Keratinocyte (primary cell): ENCODE measurements at regions not wholly inside any gene's neighbourhood (a gene's known extent, or its start where the extent isn't known, plus 50 kb on each side); places are given as distances from the start of the nearest gene placed in this dataset.

Source experiments
- DNase-seq: peaks from one replicate; pipeline ENCODE4 v3.0.0-alpha.2; 2011; ENCODE audit warnings: low read depth, missing footprints, low spot score
- FAIRE-seq: peaks from 2 replicates; lab custom pipeline; 2011; peaks lifted over from hg19 to GRCh38; lab: Jason Lieb, UNC
- H2AFZ ChIP-seq: 2 replicates; pipeline ENCODE4 v1.6.0; 2012; ENCODE audit warnings: low read length, control low read depth, inconsistent platforms; ENCODE audit not compliant: control insufficient read depth
- H3K27ac ChIP-seq: 2 replicates; pipeline ENCODE4 v1.5.1; 2011; ENCODE audit warnings: low read length; ENCODE audit not compliant: control insufficient read depth, insufficient read depth
- H3K27me3 ChIP-seq: 3 replicates; pipeline ENCODE4 v1.6.0; 2011; ENCODE audit warnings: low read length; ENCODE audit not compliant: control insufficient read depth, insufficient read depth; ENCODE audit errors: extremely low read depth
- H3K36me3 ChIP-seq, 2 experiments: 2 replicates in 1 of 2; 3 replicates in 1 of 2; pipeline ENCODE4 v1.5.1; 2011; ENCODE audit warnings: low read length in 2 of 2, mild to moderate bottlenecking in 1 of 2; ENCODE audit not compliant: control insufficient read depth in 2 of 2, insufficient read depth in 2 of 2; ENCODE audit errors: extremely low read depth in 1 of 2
- H3K4me1 ChIP-seq: 3 replicates; pipeline ENCODE4 v1.5.1; 2011; ENCODE audit warnings: low read length; ENCODE audit not compliant: control insufficient read depth, insufficient read depth; ENCODE audit errors: extremely low read depth
- H3K4me2 ChIP-seq: 3 replicates; pipeline ENCODE4 v1.6.0; 2011; ENCODE audit warnings: low read depth, low read length; ENCODE audit not compliant: control insufficient read depth, insufficient read depth; ENCODE audit errors: extremely low read depth
- H3K4me3 ChIP-seq, 3 experiments: fragments of 200-600 bp in 1 of 3; sonication (generic) in 1 of 3; 2 replicates in 2 of 3; 3 replicates in 1 of 3; pipeline ENCODE4 v1.5.1; 2011 to 2016; ENCODE audit warnings: low read length in 3 of 3, mild to moderate bottlenecking in 3 of 3, control low read depth in 2 of 3, inconsistent platforms in 1 of 3, low read depth in 1 of 3, mixed read lengths in 1 of 3, mixed run types in 1 of 3, moderate library complexity in 1 of 3; ENCODE audit not compliant: control insufficient read depth in 2 of 3, insufficient read depth in 2 of 3; ENCODE audit errors: extremely low read depth in 1 of 3
- H3K79me2 ChIP-seq: 2 replicates; pipeline ENCODE4 v1.6.0; 2012; ENCODE audit warnings: low read length; ENCODE audit not compliant: control insufficient read depth, insufficient read depth
- H3K9ac ChIP-seq: 3 replicates; pipeline ENCODE4 v1.6.0; 2011; ENCODE audit warnings: low read length; ENCODE audit not compliant: control insufficient read depth, insufficient read depth; ENCODE audit errors: extremely low read depth
- H3K9me1 ChIP-seq: 3 replicates; pipeline ENCODE4 v1.6.0; 2011; ENCODE audit warnings: low read length; ENCODE audit not compliant: control insufficient read depth, insufficient read depth; ENCODE audit errors: extremely low read depth
- H3K9me3 ChIP-seq: 2 replicates; pipeline ENCODE4 v1.5.1; 2012; ENCODE audit warnings: low read depth, low read length; ENCODE audit not compliant: control insufficient read depth
- H4K20me1 ChIP-seq: 3 replicates; pipeline ENCODE4 v1.6.0; 2011; ENCODE audit warnings: low read length; ENCODE audit not compliant: control insufficient read depth, insufficient read depth; ENCODE audit errors: extremely low read depth
- EZH2 ChIP-seq: IDR thresholded peaks from one replicate; pipeline ENCODE4 v1.6.1; 2012; ENCODE audit warnings: inconsistent platforms, mild to moderate bottlenecking, low read length, moderate library complexity
- dilution Hi-C: fragments of 300-500 bp; cut with MboI; formaldehyde crosslinking; loops from one replicate; pipeline ENCODE4 v1.7.0; 2020; ENCODE audit warnings: low sequenced_read_pairs; ENCODE audit not compliant: extremely low pct_ligation_motif_present
- TF ChIP-seq, protein P1 (sequence below), 3 experiments: IDR thresholded peaks in 1 of 3; conservative IDR thresholded peaks in 1 of 3; optimal IDR thresholded peaks in 1 of 3; 2 replicates in 2 of 3; 3 replicates in 1 of 3; pipeline versions ENCODE3 to v1.5.1; 2011; ENCODE audit warnings: low read length in 3 of 3, mild to moderate bottlenecking in 3 of 3, moderate library complexity in 2 of 3, control low read depth in 1 of 3, inconsistent platforms in 1 of 3; ENCODE audit not compliant: insufficient read depth in 2 of 3; ENCODE audit errors: extremely low read depth in 1 of 3

GRCh38 chr6:44039191-44039719 is 88.0 kb downstream of the MRPL14 start:
- H3K79me2 ChIP-seq, result no peaks in the 10 kb centered on the region
- H3K9me1 ChIP-seq, result no peaks in the 10 kb centered on the region
- no peak overlapping the region for H3K9ac ChIP-seq
- FAIRE-seq (no peak), DNase-seq (no peak)
- TF ChIP-seq, protein P1, sequence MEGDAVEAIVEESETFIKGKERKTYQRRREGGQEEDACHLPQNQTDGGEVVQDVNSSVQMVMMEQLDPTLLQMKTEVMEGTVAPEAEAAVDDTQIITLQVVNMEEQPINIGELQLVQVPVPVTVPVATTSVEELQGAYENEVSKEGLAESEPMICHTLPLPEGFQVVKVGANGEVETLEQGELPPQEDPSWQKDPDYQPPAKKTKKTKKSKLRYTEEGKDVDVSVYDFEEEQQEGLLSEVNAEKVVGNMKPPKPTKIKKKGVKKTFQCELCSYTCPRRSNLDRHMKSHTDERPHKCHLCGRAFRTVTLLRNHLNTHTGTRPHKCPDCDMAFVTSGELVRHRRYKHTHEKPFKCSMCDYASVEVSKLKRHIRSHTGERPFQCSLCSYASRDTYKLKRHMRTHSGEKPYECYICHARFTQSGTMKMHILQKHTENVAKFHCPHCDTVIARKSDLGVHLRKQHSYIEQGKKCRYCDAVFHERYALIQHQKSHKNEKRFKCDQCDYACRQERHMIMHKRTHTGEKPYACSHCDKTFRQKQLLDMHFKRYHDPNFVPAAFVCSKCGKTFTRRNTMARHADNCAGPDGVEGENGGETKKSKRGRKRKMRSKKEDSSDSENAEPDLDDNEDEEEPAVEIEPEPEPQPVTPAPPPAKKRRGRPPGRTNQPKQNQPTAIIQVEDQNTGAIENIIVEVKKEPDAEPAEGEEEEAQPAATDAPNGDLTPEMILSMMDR (optimal IDR thresholded peaks at IDR 0.05 in 1 of 3, IDR thresholded peaks at IDR 0.05 in 1 of 3, conservative IDR thresholded peaks at IDR 0.05 in 1 of 3; ENCODE audit: extremely low read depth in 1 of 3, insufficient read depth in 2 of 3, low read length in 3 of 3), result no peak
- TF ChIP-seq EZH2, result no peak
- H3K9me3 ChIP-seq, result no peaks in the 10 kb centered on the region
- dilution Hi-C loops, result no loop called here
- H2AFZ ChIP-seq, result no peak overlapping the region
- no peak overlapping the region for H3K4me3 ChIP-seq
- H3K4me2 ChIP-seq, result no peak overlapping the region
- no peak overlapping the region for H3K27ac ChIP-seq
- no peaks in the 10 kb centered on the region for H3K36me3 ChIP-seq
- H3K4me1 ChIP-seq, result peaks cover 70% of the 10 kb centered on the region
- no peaks in the 10 kb centered on the region for H3K27me3 ChIP-seq
- H4K20me1 ChIP-seq, result no peaks in the 10 kb centered on the region

- FAIRE-seq (no peak), DNase-seq (no peak)
- Histone ChIP-seq H3K4me3 (no peak overlapping the region), H3K4me2 (no peak overlapping the region), H3K79me2 (no peaks in the 10 kb centered on the region), H3K36me3 (no peaks in the 10 kb centered on the region), H3K27ac (no peak overlapping the region), H4K20me1 (no peaks in the 10 kb centered on the region), H3K4me1 (peaks cover 73% of the 10 kb centered on the region), H2AFZ (no peak overlapping the region), H3K9ac (no peak overlapping the region), H3K9me1 (no peaks in the 10 kb centered on the region), H3K27me3 (no peaks in the 10 kb centered on the region), H3K9me3 (no peaks in the 10 kb centered on the region)
- no peak for TF ChIP-seq EZH2
- TF ChIP-seq, protein P1 (optimal IDR thresholded peaks at IDR 0.05 in 1 of 3, IDR thresholded peaks at IDR 0.05 in 1 of 3, conservative IDR thresholded peaks at IDR 0.05 in 1 of 3; ENCODE audit: extremely low read depth in 1 of 3, insufficient read depth in 2 of 3, low read length in 3 of 3), result no peak
- dilution Hi-C loops, result no loop called here
These were observed 88.6 kb downstream of the MRPL14 start for GRCh38 chr6:44038543-44039065.
